Fibroblast of lung (primary cell): ENCODE measurements at regions not wholly inside any gene's neighbourhood (a gene's known extent, or its start where the extent isn't known, plus 50 kb on each side); places are given as distances from the start of the nearest gene placed in this dataset.

ENCODE experiments used
- EZH2 ChIP-seq: IDR thresholded peaks from 2 replicates; pipeline ENCODE4 v1.5.1; 2012; ENCODE audit warnings: low read length, control low read depth, mild to moderate bottlenecking; ENCODE audit errors: missing control alignments
- TF ChIP-seq, protein P1 (sequence below), 2 donors: IDR thresholded peaks in 1 of 2; conservative IDR thresholded peaks in 1 of 2; 1 replicate in 1 of 2; 2 replicates in 1 of 2; pipeline ENCODE4 v1.5.1; 2011 to 2012; ENCODE audit warnings: low read length in 2 of 2, control low read depth in 1 of 2, inconsistent platforms in 1 of 2, low read depth in 1 of 2, mild to moderate bottlenecking in 1 of 2

GRCh38 chr20:11242320-11242719 lies 568.5 kb upstream of the JAG1 start:
- TF ChIP-seq, protein P1, sequence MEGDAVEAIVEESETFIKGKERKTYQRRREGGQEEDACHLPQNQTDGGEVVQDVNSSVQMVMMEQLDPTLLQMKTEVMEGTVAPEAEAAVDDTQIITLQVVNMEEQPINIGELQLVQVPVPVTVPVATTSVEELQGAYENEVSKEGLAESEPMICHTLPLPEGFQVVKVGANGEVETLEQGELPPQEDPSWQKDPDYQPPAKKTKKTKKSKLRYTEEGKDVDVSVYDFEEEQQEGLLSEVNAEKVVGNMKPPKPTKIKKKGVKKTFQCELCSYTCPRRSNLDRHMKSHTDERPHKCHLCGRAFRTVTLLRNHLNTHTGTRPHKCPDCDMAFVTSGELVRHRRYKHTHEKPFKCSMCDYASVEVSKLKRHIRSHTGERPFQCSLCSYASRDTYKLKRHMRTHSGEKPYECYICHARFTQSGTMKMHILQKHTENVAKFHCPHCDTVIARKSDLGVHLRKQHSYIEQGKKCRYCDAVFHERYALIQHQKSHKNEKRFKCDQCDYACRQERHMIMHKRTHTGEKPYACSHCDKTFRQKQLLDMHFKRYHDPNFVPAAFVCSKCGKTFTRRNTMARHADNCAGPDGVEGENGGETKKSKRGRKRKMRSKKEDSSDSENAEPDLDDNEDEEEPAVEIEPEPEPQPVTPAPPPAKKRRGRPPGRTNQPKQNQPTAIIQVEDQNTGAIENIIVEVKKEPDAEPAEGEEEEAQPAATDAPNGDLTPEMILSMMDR (conservative IDR thresholded peaks at IDR 0.05 in 1 of 2, IDR thresholded peaks at IDR 0.05 in 1 of 2; ENCODE audit: low read depth in 1 of 2, low read length in 2 of 2): no peak
- TF ChIP-seq EZH2: no peak
